Thoracic aorta (tissue), 2 donors: ENCODE measurements at regions not wholly inside any gene's neighbourhood (a gene's known extent, or its start where the extent isn't known, plus 50 kb on each side); places are given as distances from the start of the nearest gene placed in this dataset.

Source experiments
- ATAC-seq: fragments of 150-250 bp; one replicate; pipeline ENCODE4 v1.8.0; 2017; ENCODE audit warnings: low read depth; ENCODE audit not compliant: insufficient number of reproducible peaks, low FRiP score
- DNase-seq: peaks from one replicate; pipeline ENCODE4 v3.0.0-alpha.2; 2020; ENCODE audit warnings: low spot score
- H3K27ac ChIP-seq, 2 donors: fragments of 200-600 bp; sonication (generic); 1 replicate in 1 of 2; 2 replicates in 1 of 2; pipeline ENCODE4 v1.5.1; 2016; ENCODE audit warnings: mild to moderate bottlenecking in 2 of 2, moderate library complexity in 2 of 2
- H3K27me3 ChIP-seq: fragments of 200-600 bp; sonication (generic); replicated peaks from 2 replicates; pipeline ENCODE4 v1.6.0; 2016; ENCODE audit warnings: mild to moderate bottlenecking; ENCODE audit not compliant: insufficient read depth
- H3K36me3 ChIP-seq: fragments of 200-600 bp; sonication (generic); one replicate; pipeline ENCODE4 v1.5.1; 2016
- H3K4me1 ChIP-seq, 2 donors: fragments of 200-600 bp; sonication (generic); 1 replicate in 1 of 2; 2 replicates in 1 of 2; pipeline versions ENCODE4 v1.5.1 to v1.6.0; 2016; ENCODE audit warnings: low read depth in 2 of 2, mild to moderate bottlenecking in 1 of 2; ENCODE audit not compliant: control insufficient read depth in 1 of 2
- H3K4me3 ChIP-seq: fragments of 200-600 bp; sonication (generic); 2 replicates; pipeline ENCODE4 v1.5.1; 2016; ENCODE audit warnings: mild to moderate bottlenecking
- H3K9me3 ChIP-seq: fragments of 200-600 bp; sonication (generic); 2 replicates; pipeline ENCODE4 v1.5.1; 2016
- TF ChIP-seq, protein P1 (sequence below): fragments of 200-600 bp; sonication (generic); IDR thresholded peaks from one replicate; pipeline ENCODE4 v1.5.1; 2019; ENCODE audit warnings: antibody characterized with exemption

DNA sequence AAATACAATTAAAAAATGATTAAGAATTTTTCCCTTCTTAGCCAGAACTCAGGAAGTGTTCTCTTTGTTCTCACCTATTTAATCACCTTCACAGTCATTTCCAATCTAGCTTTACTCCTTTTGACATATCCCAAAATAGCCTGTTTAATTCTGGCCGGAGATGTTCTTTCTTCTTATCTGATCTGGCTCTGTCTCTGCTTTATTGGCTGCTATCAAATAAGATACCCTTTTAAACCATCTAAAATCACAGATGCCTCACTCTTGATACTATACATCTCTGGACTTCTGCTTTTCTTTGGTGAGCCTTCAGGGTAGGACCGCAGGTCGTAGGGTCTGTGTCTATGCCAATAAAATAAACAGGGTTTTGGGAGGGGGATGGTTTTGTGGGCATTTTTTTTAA, 319.2 kb upstream of the SEMA6D start:
- Histone ChIP-seq H3K27ac (no peak overlapping the region), H3K4me1 (no peaks in the 10 kb centered on the region), H3K27me3 (no peaks in the 10 kb centered on the region), H3K36me3 (no peaks in the 10 kb centered on the region), H3K4me3 (no peak overlapping the region), H3K9me3 (no peaks in the 10 kb centered on the region)
- no peak for DNase-seq
- no peak for ATAC-seq
- TF ChIP-seq, protein P1, sequence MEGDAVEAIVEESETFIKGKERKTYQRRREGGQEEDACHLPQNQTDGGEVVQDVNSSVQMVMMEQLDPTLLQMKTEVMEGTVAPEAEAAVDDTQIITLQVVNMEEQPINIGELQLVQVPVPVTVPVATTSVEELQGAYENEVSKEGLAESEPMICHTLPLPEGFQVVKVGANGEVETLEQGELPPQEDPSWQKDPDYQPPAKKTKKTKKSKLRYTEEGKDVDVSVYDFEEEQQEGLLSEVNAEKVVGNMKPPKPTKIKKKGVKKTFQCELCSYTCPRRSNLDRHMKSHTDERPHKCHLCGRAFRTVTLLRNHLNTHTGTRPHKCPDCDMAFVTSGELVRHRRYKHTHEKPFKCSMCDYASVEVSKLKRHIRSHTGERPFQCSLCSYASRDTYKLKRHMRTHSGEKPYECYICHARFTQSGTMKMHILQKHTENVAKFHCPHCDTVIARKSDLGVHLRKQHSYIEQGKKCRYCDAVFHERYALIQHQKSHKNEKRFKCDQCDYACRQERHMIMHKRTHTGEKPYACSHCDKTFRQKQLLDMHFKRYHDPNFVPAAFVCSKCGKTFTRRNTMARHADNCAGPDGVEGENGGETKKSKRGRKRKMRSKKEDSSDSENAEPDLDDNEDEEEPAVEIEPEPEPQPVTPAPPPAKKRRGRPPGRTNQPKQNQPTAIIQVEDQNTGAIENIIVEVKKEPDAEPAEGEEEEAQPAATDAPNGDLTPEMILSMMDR: no peak

DNA sequence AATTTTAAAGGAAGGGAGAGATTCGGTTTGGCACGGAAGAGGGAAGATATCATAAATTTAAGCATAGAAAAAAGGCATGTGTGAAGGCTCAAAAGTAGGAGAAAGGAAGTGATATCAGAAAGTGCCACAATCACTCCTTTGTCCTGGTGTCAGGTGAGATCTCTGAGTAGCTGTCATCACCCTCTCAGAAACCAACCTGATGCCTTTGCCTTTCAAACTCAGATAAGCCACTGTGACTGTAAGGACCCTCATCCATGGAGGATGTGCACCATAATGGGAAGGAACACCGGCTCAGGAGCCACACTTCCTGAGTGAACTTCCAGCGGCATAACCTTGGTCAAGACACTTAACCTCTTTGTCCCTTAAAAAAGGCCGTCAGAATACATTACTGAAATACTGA, 318.7 kb upstream of the SEMA6D start:
- no peaks in the 10 kb centered on the region for H3K27me3 ChIP-seq
- DNase-seq (no peak), ATAC-seq (no peak)
- no peaks in the 10 kb centered on the region for H3K4me1 ChIP-seq
- H3K36me3 ChIP-seq: no peaks in the 10 kb centered on the region
- no peak overlapping the region for H3K27ac ChIP-seq
- TF ChIP-seq, protein P1: no peak
- no peaks in the 10 kb centered on the region for H3K9me3 ChIP-seq
- H3K4me3 ChIP-seq: no peak overlapping the region

DNA sequence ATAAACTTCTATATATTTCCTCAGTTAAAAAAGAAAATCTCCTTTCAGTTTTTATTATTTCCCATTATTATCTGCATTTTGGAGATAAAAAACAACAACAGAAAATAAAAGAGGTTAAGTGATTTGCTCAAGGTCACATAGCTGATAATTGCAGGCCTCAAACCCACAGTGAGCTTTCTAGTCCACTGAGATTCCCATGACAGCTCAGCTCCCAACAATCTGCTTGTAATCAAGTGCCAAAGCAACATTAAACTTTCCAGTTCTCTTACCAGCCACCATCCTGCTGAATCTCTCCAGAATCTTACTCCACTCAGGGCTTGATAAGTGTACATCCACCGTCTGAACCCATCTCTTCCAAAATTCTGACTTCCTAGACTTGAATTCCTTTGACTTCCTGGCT, 318.2 kb upstream of the SEMA6D start:
- Histone ChIP-seq H3K36me3 (no peaks in the 10 kb centered on the region), H3K9me3 (no peaks in the 10 kb centered on the region), H3K27ac (no peak overlapping the region), H3K27me3 (no peaks in the 10 kb centered on the region), H3K4me1 (no peaks in the 10 kb centered on the region), H3K4me3 (no peak overlapping the region)
- no peak for DNase-seq
- TF ChIP-seq, protein P1: no peak
- no peak for ATAC-seq

DNA sequence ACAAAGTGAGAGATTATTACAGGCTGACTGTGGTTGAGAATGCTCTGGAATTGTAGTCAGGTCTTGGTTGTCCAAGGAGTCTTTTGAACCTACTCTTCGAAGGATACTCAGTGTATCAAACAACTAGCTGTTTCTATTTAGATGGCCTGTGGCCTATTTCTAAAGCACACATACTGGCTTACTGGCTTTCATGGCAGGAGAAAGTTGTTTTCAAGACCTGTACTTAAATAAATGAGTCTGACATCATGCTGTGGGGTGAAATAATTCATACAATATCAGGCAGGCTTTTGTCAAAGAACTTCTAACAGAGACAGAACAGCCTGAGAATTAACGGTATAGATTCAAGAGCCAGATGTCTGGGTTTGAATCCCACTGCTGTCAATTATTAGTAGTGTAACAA, 316.7 kb upstream of the SEMA6D start:
- no peak overlapping the region for H3K27ac ChIP-seq
- ATAC-seq: no peak
- no peaks in the 10 kb centered on the region for H3K36me3 ChIP-seq
- DNase-seq: no peak
- no peak overlapping the region for H3K4me3 ChIP-seq
- no peaks in the 10 kb centered on the region for H3K9me3 ChIP-seq
- no peaks in the 10 kb centered on the region for H3K4me1 ChIP-seq
- H3K27me3 ChIP-seq: no peaks in the 10 kb centered on the region
- TF ChIP-seq, protein P1: no peak

DNA sequence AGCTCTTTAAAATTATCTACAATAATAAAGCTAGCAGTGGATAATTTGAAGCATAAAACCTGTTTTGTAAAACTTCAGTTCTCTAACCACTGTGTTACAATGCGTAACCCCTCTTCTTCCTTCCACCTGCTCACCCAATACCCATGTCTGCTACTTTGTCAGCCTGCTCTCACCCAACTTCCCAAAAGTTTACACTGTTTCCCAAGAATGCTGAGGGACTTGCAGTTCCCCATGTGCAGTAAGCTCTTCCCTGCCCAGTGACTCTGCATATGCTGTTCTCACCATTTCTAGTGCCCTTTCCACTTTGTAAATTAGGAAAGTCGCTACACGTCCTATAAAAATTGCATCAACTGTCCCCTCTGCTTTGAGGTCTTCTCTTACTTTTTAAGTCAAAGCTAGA, 315.9 kb upstream of the SEMA6D start:
- Histone ChIP-seq H3K27me3 (no peaks in the 10 kb centered on the region), H3K4me1 (peaks cover 5 to 7% of the 10 kb centered on the region in 2 donors), H3K9me3 (no peaks in the 10 kb centered on the region), H3K4me3 (no peak overlapping the region), H3K36me3 (no peaks in the 10 kb centered on the region), H3K27ac (no peak overlapping the region)
- DNase-seq (no peak), ATAC-seq (no peak)
- TF ChIP-seq, protein P1: no peak
